GM12892 (cell line): ENCODE measurements at regions not wholly inside any gene's neighbourhood (a gene's known extent, or its start where the extent isn't known, plus 50 kb on each side); places are given as distances from the start of the nearest gene placed in this dataset.

Source experiments
- DNase-seq: peaks from one replicate; pipeline ENCODE4 v3.0.0; 2011; ENCODE audit not compliant: insufficient read length
- FAIRE-seq: peaks from 2 replicates; lab custom pipeline; 2011; peaks lifted over from hg19 to GRCh38; lab: Jason Lieb, UNC
- POLR2A ChIP-seq: IDR thresholded peaks from 2 replicates; pipeline ENCODE4 v1.6.1; 2011; ENCODE audit warnings: low read depth, low read length, control low read depth
- POLR2AphosphoS5 ChIP-seq: IDR thresholded peaks from 2 replicates; pipeline ENCODE4 v1.6.1; 2011; ENCODE audit warnings: low read depth, low read length, control low read depth
- TAF1 ChIP-seq: IDR thresholded peaks from 2 replicates; pipeline ENCODE4 v1.6.1; 2011; ENCODE audit warnings: low read depth, mild to moderate bottlenecking, control low read depth, low read length, borderline replicate concordance

- DNase-seq (no peak), FAIRE-seq (no peak)
- TF ChIP-seq TAF1 (no peak), POLR2A (no peak), POLR2AphosphoS5 (no peak)
Measured at GRCh38 chr2:65549257-65549627, 116.8 kb upstream of the SPRED2 start.

GRCh38 chr2:65548576-65549256 is 116.3 kb upstream of the SPRED2 start:
- TF ChIP-seq TAF1 (no peak), POLR2A (no peak), POLR2AphosphoS5 (no peak)
- DNase-seq = no peak
- FAIRE-seq = no peak

GRCh38 chr2:65548064-65548463 is 115.7 kb upstream of the SPRED2 start:
- TF ChIP-seq POLR2A (no peak), TAF1 (no peak), POLR2AphosphoS5 (no peak)
- DNase-seq (no peak), FAIRE-seq (no peak)

GRCh38 chr2:65545837-65546805 is 113.7 kb upstream of the SPRED2 start:
- no peak for FAIRE-seq
- no peak for TF ChIP-seq POLR2A
- TF ChIP-seq POLR2AphosphoS5 = no peak
- TF ChIP-seq TAF1 = no peak
- DNase-seq = no peak

- FAIRE-seq = no peak
- TF ChIP-seq TAF1 (no peak), POLR2AphosphoS5 (no peak), POLR2A (no peak)
- no peak for DNase-seq
Measured at GRCh38 chr2:65541773-65542172, 109.4 kb upstream of the SPRED2 start.

GRCh38 chr2:65539633-65540032 is 107.2 kb upstream of the SPRED2 start:
- TF ChIP-seq TAF1 (no peak), POLR2A (no peak), POLR2AphosphoS5 (no peak)
- FAIRE-seq (no peak), DNase-seq (no peak)

GRCh38 chr2:65537651-65538385 is 105.4 kb upstream of the SPRED2 start:
- DNase-seq (no peak), FAIRE-seq (no peak)
- TF ChIP-seq TAF1 = no peak
- no peak for TF ChIP-seq POLR2AphosphoS5
- TF ChIP-seq POLR2A = no peak

- DNase-seq (no peak), FAIRE-seq (no peak)
- TF ChIP-seq POLR2AphosphoS5 (no peak), POLR2A (no peak), TAF1 (no peak)
Measured at GRCh38 chr2:65536596-65536995, 104.2 kb upstream of the SPRED2 start.

- no peak for DNase-seq
- FAIRE-seq = no peak
- no peak for TF ChIP-seq POLR2AphosphoS5
Measured at GRCh38 chr2:65532937-65533336, 100.5 kb upstream of the SPRED2 start.

- no peak for DNase-seq
- no peak for TF ChIP-seq POLR2AphosphoS5
- no peak for TF ChIP-seq TAF1
- no peak for TF ChIP-seq POLR2A
- FAIRE-seq = no peak
Measured at GRCh38 chr2:65532326-65532725, 99.9 kb upstream of the SPRED2 start.
